HG03108 (cell line): ENCODE measurements at regions not wholly inside any gene's neighbourhood (a gene's known extent, or its start where the extent isn't known, plus 50 kb on each side); places are given as distances from the start of the nearest gene placed in this dataset.
"Not testable (repeated sequence)": the region's sequence is repeated elsewhere in the genome, so short reads cannot be mapped to it uniquely, and the experiment has no call there.

Experiments
- ATAC-seq: cut with Tn5 transposase; IDR thresholded peaks from one replicate; pipeline ENCODE4 v1.9.1; 2021; ENCODE audit warnings: moderate library complexity; ENCODE audit not compliant: unreplicated experiment

DNA sequence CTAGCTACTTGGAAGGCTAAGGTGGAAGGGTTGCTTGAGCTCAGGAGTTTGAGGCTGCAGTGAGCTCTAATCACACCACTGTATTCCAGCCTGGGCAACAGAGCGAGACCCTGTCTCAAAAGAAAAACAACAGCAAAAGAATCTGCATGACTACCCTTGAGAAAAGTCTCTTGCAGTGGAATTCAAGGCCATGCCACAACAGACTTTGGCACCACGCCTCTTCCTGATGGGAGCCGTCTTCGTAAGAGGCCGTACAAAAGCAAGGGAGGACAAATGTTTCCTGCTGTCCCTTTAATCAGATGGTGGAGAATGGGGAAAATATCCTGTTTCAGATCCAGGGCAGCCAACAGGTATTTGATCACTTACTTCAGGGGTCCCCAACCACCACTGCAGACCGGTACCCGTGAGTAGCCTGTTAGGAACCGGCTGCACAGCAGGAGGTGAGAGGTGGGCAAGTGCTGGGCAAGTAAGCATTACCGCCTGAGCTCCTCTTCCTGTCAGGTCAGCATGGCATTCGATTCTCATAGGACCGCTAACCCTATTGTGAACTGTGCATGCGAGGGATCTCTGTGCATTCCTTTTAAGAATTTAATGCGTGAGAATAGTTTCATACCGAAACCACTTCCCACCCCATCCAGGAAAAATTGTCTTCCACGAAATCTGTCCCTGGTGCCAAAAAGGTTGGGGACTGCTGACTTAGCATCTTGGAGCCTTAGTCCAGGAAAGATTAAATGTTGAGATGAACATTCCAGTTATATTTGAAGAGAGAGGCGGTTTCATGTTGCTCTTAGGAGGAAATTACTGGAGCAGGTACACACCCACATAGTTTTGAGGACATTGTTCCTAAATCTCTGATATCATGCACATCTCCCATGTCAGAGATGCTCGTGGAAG lies 94.4 kb upstream of the XPO1 start:
- ATAC-seq: no peak

DNA sequence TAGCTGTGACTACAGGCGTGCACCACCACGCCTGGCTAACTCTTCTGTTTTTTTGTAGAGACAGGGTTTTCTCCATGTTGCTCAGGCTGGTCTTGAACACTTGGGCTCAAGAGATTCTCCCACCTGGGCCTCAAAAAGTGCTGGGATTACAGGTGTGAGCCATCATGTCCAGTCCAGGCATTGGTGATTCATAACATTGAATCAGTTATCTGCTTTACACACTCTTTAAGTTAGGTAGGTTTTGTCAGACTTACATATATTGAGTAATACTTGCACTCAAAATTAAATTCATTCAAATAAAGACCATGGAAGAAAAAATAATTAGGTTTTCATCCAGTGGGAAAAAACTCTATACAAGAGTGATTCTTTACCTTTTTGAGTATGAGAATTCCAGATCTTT lies 93.2 kb upstream of the XPO1 start:
- no peak for ATAC-seq

DNA sequence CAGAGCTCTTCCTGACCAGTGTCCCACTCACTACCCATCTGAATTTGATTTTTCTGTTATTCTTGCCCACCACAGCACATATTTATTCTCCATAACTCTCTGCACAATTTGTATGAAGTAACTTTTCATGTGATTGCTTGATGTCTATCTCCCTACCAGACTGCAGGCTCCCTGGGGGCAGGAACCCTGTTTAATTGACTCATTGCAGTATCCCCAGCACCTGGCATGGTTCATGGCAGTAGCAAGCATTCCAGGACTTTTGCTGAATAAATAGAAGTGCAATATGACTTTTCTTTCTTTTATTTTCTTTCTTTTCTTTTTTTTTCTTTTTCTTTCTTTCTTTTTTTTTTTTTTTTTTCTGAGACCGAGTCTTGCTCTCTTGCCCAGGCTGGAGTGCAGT lies 88.7 kb upstream of the XPO1 start:
- ATAC-seq: no peak

DNA sequence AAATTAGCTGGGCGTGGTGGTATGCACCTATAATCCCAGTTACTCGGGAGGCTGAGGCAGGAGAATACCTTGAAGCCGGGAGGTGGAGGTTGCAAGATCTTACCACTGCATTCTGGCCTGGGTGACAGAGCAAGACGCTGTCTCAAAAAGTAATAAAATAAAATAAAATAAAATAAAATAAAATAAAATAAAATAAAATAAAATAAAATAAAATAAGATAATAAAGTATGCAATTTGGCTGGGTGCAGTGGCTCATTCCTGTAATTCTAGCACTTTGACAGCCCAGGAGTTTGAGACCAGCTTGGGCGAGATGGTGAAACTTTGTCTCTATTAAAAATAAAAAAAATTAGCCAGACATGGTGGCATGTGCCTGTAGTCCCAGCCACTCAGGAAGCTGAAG lies 85.6 kb upstream of the XPO1 start:
- ATAC-seq: no peak

DNA sequence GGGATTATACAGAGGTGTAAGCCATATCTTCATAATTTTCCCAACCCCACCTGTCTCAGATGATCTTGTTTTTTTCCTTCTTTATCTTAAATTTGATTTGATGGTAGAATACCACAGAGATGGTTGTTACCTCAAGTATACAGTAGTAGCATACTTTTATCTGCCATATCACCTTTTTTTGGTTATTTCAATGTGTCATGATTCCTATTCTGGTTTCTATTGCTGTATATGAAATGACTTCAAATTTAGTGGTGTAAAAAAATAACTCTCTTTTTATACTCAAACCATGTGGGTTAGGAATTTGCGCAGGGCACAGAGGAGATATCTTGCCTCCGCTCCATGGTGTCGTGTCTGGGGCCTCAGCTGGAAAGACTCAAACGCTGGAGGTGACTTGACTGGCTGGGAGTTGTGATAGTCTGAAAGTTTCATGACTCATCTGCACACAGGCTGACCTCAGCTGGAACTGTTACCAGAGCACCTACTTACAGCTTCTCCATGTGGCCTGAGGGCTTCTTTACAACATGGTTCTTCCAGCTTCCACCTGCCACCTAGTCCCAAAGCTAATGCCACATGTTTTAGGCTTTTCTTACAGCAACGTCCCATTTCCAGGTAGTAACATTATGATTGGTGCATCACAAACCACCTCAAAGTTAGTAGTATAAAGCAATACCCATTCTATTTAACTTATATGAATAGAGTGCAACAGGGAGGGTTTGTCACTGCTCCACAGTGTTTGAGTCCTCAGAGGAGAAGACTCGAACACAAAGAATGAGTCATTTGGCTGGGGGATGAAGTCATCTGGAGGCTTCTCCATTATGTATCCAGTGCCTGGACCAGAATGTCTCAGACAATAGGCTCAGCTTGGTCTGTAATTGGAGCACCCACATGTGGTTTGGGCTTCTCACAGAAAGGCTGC lies 82.3 kb upstream of the XPO1 start:
- ATAC-seq: no peak

DNA sequence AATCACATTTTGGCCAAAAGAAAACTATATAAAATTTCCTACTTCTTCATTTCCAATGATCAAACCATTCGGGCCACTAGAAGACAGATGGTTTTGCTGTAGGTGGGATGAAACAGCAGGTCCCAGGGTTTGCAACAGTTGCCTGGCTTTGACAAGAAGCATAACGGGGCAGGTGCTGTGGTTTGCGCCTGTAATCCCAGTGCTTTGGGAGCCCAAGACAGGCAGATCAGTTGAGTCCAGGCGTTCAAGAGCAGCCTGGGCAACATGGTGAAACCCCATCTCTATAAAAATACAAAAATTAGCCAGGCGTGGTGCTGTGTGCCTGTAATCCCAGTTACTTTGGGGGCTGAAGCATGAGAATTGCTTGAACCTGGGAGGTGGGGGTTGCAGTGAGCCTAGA lies 81.4 kb upstream of the XPO1 start:
- no peak for ATAC-seq

DNA sequence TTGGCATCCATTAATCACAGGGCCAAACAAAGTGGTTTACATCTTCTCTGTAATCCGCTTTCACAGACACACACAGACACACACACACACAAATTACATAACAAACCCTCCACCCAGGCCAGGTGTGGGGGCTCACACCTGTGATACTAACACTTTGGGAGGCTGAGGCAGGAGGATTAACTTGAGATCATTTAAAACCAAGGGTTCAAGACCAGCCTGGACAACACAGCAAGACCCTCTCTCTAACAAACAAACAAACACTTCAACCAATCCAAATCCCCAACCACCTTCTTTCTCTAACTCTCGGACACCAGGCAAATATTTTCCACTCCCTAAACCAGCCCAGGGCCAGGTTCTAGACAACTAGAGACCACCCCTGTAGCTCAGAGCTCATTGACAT lies 79.5 kb upstream of the XPO1 start:
- no peak for ATAC-seq

DNA sequence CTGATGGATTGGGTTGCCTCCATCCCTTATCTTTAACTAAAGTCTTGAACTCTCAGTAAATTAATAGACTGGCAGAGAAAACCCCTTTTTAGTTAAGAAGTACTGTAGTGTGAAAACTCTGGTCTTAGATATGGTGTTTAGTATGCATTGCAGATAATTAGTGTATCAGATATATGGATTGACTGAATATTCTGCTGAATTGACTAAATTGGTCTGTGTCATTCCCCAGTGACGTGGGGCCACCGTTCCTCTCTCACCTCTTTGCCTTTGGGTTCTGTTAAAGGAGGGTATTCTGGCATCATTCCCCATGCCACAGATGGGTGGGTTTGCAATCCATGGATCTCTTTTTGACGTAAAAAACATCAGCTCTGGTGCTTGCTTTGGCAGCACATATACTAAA lies 67.1 kb upstream of the XPO1 start:
- no peak for ATAC-seq

DNA sequence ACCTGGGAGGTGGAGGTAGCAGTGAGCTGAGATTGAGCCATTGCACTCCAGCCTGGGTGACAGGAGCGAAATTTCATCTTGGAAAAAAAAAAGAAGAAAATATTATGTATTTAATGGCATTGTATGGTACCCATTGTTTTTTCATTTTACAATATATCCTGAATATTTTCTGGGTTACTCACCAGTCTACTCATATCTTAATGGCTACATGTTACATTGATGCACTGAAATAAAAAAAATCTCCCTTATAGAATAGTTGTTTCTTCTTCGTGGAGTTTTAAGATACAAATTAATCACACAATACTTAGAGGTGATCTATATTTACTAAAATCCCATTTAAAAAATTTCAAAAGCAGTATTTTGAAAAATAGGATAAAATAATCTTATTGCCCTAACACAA lies 66.3 kb upstream of the XPO1 start:
- no peak for ATAC-seq

DNA sequence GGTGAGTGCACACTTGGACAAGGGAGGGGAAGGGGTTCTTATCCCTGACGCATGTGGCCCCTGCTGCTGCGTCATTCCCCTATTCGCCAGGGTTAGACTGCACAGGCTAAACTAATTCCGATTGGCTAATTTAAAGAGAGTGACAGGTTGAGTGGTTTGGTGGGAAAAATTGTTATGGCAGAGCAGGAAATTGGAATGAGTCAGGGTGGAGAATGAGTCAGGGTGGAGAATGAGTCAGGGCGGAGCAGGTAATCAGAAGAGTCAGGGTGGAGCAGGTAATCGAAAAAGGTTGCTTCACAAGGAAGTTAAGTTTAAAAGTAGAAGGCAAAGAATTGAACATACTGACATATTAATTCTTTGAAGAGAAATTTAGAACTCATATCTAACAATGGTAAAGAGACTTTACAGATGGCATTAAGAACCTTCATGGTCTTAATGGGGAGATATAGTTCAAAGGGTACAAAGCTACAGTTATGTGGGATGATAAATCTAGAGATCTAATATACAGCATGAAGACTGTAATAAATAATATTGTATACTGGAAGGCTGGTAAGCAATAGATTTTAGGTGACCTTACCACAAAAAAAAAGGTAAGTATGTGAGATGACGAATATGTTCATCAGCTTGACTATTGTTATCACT lies 60.5 kb upstream of the XPO1 start:
- not testable (repeated sequence) for ATAC-seq

DNA sequence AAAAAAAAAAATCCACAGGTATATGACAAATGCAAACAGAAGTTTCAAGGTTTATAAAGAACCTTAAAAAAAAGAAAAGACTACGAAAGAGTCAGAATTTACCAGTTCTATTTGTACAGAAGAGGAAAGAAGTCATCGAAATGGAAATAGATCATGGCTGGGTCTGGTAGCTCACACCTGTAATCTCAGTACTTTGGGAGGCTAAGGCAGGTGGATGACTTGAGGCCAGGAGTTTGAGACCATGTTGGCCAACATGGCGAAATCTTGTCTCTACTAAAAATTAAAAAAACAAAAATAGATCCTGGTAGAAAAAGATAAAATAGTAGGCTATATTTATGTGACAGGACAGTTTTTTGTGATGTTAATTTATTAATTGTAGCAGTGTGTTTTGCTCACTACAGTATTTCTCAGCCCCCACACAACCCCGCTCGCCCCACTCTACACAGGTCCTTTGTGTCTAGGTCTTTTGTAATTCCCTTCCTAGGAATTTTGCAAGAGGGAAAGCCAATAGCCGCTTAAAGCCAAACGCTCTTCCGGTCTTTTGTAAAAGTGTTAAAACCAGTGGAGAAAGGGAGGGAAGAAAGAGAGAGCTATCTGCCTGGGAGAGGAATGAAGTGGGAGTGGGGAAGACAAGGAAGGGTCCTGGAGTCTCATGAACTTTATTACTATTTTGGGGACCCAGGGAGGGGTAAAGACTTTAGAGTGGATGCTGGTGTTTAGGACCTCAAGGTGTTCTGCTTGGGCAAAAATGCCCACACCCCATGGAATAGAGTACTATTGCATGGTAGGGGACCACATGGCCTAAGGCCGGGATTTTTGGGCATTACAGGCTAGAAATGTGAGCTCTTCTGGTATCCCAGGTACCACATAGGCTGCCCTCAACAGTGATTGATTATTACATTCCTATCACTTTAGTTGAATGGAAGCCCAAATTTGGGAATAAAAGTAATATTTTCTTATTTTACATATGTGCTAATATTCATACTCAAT lies 59.4 kb upstream of the XPO1 start:
- no peak for ATAC-seq

DNA sequence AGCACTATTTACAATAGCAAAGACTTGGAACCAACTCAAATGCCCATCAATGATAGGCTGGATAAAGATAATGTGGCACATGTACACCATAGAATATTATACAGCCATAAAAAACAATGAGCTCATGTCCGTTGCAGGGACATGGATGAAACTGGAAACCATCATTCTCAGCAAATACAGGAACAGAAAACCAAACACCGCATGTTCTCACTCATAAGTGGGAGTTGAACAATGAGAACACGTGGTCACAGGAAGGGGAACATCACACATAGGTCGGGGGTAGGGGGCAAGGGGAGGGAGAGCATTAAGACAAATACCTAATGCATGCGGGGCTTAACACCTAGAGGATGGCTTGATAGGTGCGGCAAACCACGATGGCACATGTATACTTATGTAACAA lies 56.0 kb upstream of the XPO1 start:
- ATAC-seq: not testable (repeated sequence)

DNA sequence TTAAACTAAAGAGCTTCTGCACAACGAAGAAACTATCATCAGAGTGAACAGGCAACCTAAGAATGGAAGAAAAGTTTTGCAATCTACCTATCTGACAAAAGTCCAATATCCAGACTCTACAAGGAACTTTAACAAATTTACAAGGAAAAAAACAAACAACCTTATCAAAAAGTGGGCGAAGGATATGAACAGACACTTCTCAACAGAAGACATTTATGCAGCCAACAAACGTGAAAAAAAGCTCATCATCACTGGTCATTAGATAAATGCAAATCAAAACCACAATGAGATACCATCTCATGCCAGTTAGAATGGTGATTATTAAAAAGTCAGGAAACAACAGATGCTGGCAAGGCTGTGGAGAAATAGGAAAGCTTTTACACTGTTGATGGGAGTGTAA lies 55.5 kb upstream of the XPO1 start:
- not testable (repeated sequence) for ATAC-seq

DNA sequence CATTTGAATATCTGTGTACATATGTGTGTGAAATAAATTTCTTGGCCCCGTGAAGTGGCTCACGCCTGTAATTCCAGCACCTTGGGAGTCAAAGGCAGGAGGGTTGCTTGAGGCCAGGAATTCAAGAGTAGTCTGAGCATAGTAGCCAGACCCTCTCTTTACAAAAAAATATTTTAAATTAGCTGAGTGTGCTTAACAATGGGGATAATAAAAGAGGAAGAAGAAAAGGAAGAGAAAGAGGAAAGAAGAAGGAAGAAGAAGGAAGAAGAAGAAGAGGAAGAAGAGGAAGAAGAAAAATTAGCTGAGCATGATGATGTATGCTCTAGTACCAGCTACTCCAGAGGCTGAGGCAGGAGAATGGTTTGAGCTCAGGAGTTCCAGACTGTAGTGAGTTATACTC lies 52.1 kb upstream of the XPO1 start:
- ATAC-seq: no peak

DNA sequence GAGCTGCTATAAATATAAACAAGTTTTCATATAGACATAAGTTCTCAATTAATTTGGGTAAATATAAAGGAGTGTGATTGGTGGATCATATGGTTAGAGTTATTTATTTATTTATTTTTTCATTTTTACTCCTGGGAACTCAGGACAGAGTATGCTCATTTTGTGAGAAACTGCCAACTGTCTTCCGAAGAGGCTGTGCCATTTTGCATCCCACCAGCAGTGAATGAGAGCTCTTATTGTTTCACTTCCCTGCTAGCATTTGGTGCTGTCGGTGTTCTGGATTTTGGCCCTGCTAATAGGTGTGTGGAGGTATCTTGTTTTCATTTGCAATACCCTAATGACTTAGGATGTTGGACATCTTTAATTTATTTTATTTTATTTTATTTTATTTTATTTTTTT lies 50.4 kb upstream of the XPO1 start:
- no peak for ATAC-seq
